ENCODE measurements at regions not wholly inside any gene's neighbourhood (a gene's known extent, or its start where the extent isn't known, plus 50 kb on each side); places are given as distances from the start of the nearest gene placed in this dataset.

DNA sequence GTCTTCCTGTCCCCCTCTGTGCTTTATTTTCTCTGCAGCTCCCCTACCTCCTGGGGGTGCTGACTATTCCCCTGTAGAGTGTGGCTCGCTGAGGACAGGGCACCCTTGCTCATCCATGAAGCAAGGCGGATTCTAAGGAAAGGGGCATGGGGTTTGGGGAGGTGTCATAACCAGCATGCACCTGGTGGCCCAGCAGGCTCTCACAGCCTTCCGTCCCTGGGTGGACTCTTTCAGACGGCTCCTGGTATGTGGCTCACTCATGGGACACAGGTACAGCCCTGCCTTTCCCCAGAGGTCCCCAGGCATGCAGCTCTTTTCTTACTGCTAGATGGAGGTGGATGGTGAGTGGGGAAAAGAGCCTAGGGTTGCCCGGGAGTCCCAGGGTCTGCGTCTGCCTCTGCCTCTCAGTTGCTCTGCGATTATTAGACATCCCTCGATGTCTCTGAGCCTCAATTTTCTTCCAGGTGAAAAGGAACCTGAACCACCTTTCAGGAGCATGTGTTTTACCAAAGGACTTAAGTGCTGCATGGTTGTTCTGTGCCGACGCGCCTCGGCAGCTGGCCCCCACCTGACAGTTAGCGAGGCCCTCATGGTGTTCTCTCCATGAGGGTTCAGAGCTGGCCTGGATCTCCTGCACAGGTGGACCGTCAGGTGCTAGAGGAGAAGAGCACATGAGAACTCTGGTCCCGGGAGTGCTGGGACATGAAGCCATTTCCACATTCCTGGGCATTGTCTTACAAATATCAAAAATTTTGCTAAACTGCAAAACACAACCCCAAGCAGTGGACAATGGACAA, 172.5 kb upstream of the SHH start:
- DNase-seq = no peak

DNA sequence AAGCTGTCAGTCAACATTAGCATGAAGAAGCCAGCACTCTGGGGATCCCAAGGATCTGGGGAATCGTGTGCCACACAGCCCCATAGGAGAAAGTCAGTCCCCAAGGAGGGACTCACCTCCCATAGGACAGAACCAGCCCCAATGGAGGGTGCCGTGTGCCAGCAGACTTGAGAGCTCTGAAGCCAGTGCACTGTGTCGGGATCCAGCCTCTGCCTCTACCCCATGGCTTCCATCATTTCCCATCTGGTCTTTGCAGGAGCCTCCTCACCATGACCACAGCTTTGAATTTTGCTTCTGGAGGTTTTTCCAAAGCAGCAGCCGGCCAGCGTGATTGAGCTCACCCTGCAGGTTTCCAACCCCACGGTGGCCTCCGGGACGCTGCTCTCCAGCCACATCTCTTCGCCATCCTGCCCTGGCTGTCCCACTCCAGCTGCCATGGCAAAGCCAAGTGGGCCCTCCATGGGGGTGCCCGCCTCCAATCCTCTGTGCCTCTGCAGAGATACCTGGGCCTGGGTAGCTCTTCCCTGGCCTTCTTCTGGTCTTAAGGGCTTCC, 171.8 kb upstream of the SHH start:
- no peak for DNase-seq

DNA sequence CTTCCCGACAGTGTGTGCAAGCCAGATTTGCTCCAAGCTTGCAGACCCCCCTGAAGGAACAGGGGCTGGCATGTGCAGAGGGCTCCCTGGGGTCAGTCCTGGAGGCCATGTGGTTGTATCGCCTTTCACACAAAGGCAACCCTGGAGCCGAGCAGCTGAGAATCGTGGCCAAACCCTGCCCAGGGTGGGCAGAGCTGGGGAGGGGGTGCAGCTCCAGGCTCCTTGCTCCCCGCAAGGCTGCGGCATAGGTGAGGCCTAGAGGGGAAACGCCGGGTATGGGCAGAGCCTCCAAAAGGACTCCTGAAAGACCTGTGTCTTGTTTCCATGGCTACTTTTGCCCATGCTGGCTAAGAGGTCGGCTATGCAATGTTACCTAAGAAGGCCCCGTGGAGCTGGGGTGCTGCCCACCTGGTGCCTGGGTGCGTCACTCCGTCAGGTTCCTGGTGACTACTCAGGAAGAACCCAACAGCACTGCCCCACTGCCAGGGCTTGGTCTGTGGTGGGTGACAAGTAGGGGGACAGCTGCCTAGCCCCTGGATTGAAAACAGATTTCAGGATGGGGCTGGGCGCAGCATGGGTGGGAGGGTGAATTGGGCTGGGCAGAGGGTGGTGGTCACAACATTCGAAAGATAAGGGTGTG, 171.0 kb upstream of the SHH start:
- DNase-seq = no peak

DNA sequence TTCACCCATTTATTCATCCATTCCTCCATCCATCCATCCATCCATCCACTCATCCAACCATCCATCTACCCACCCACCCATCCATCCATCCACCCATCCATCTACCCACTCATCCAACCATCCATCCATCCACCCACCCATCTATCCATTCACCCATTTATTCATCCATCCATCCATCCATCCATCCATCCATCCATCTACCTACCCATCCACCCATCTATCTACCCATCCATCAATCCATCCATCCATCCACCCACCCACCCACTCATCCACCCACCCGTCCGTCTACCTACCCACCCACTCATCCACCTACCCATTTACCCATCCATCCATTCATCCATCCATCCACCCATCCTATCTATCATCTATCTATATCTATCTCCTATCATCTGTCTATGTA, 169.4 kb upstream of the SHH start:
- no peak for DNase-seq

DNA sequence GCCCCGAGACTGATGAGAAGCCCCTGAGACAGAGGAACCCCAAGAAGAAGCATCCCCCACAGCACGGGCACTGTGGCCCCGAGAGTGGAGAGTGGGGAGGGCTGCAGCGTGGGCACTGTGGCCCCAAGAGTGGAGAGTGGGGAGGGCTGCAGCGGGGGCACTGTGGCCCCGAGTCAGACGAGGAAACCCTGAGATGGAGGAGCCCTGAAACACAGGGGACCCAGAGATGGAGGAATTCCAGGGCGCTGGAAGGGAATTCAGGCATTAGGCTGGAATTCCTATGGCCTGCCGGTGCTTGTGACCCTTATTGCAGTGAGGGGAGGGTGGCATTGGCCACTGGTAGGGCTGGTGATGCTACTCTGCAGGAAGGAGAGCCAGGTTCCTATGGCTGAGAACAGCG, 168.6 kb upstream of the SHH start:
- no peak for DNase-seq

DNA sequence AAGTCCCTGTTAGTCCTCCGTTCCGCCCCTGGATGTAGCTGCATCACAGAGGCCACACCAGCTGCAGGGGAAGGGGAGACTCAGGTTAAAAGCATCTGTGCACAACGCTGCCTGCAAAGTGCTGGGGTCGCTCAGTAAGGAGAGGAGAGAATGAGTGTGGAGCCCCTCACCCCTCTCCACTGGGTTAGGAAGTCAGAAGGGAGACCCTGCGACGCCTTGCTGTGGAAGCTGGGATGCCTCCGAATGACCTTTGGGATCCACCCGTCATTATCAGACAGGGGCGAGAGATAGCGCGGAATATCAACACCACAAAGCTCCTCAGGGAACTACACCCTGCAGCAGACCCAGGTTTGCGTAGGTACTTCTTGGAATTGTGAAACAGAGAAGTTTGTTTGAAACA, 167.7 kb upstream of the SHH start:
- no peak for DNase-seq

DNA sequence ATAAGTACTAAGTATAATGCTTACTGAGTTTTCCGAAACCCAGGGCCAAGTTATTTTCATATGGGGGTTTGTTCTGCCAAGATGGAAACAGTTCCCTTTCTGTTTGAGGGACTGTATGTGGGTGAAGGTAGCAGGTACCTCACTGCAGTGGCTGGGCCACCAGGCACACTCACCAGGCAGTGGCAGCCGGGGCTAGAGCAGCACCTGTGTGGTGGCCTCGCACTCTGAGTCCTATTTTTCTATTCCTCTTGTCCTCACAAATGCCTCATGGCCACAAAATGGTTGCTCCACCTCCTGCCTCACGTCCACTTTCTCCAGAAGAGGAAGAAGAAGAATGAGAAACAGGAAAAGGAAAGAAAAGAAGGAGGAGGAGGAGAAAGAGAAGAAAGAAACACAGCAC, 167.3 kb upstream of the SHH start:
- DNase-seq = no peak

DNA sequence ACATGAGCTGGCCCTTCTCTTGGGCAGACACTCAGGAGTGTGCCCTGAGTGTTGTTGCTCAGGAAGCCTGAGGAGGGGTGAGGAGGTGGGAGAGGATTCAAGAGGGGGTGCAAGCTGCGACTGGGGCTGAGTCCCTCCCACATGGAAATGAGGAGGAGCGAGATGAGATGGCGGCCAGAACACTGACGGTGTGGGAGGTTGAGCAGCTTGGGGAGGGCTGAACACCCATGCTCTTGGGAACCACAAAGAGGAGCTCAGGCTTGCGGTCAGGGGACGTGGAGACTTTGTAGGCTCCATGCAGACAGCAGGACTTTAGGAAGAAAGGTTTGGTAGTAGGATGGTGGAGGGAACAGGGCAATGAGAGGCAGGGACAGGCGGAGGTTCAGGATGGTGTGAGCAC, 163.2 kb upstream of the SHH start:
- DNase-seq = no peak

DNA sequence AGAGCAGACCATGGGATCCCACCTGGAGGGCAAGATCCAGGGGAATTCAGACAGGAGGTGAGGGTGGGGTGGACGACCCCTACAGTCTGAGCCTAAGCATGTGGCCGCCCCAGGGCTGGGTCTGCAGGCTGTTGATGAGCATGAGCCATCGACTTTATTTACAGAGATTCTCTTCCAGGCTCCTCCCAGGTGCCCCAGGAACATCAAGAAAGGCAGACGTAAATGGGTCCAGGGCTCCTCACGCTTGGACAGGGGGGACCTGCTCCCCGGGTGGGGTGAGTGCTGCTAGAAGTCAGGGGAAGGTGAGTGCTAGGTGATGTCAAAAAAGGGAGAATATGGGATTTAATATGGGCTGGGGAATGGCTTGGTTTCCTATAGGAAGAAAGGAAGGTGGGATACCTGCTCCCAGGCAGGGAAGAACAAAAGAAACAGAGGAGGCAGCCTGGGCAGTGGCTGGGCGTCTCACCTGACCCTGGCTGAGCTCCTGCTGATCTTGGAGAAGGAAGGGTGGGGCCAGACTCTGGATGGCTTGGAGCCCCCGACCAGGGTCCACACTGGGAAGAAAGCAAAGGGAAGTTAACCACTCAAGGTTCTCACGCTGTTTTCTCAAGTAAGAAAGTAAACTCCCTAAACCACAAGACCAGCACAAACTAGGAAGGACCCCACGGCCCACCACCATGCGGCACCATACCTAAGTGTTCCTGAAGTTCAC, 162.1 kb upstream of the SHH start:
- DNase-seq = no peak

DNA sequence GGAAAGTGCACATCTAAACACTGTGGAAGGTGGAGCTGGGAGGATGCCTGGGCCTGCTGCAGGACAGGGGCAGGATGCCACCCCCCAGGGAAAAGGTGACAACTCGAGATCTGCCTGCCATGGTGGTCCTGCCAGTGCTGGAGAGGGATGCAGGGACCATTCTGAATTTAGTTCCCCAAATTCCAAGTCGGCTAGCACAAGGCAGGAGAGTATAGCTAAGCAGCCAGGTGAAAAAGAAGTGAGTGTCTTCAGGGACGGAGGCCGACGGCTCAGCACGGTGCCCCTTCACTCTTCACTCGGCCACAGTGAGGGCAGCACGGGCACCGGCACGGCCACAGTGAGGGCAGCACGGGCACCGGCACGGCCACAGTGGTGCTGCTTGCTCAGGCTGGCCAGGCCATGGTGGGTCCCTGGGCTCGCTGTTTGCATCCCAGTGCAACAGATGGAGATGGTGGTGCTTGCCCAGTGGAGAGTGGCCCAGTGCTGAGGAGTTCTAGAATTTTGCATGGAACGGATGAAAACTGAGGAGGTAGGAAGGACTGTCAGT, 161.3 kb upstream of the SHH start:
- DNase-seq = no peak

DNA sequence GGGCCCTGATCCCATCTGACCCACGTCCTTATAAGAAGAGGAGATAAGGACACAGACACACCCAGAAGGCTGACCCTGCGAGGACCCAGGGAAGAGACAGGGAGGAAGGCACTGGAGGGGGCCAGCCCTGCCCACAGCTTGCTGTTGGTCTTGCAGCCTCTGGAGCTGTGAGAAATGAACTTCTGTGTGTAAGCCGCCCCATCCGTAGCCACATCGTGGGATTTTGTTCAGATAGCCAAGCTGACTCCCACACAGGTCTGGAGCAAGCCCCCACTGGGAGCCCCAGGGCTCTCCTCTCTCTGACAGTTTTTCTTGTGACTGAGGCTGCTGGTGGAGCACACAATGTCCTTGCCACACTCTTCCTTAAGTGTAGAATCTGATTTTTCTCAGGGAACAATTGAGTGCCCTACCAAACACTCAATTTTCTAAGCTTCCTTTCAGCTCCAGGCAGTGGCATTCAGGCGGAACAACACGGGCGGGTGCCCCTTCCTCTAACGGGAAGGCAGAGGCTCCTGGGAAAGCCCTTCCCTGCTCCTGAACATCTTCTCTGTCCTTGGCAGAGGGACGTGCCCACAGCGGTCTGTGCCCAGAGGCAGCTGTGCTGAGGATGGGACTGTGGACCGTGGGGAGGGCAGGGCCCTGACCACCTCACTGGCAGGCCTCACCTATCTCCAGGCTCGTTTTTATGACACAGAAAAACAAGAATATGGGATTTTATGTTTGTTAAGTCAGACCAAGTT, 160.6 kb upstream of the SHH start:
- no peak for DNase-seq

DNA sequence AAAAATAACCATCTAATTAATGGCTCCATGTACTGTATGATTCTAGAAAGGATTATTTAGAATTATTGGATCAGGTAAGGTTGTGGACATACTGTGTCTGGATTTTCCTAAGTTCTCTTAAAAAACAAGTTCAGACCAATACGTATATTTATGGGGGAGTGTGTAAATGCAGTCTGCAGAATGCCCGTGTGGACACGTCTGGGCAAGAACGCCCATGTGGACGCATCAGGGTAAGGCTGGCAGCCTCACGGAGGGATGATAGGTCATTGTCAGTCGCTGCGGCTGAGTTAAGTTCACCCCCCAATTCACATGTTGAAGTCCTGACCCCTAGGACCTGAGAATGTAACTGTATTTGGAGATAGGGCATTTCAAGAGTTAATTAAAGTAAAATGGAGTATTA, 160.0 kb upstream of the SHH start:
- DNase-seq = no peak

DNA sequence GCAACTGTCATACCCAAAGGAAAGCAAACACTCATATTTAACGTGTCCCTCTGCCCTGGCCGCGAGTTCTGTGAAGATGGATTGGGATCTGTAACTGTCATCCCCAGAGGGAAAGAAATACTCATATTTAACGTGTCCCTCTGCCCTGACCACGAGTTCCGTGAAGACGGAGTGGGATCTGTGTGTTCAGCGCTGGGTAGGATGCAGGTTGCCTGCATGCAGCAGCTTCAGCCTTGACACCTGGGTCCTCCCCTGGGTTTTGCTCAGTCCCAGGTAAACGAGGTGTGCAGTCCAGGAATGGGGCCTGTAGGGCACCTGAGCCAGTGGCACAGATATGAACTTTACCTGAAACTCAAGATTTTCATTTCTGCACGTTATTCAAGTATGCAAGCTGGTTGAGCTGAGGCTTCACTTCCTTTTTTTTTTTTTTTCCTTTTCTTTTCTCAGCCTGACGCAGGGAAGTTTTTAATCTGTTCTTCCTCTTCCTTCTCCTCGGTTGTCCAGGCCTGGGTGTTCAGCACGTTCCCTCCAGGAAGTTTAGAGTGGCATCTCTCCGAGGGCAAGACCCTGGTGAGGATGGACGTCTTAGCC, 159.0 kb upstream of the SHH start:
- DNase-seq = no peak

DNA sequence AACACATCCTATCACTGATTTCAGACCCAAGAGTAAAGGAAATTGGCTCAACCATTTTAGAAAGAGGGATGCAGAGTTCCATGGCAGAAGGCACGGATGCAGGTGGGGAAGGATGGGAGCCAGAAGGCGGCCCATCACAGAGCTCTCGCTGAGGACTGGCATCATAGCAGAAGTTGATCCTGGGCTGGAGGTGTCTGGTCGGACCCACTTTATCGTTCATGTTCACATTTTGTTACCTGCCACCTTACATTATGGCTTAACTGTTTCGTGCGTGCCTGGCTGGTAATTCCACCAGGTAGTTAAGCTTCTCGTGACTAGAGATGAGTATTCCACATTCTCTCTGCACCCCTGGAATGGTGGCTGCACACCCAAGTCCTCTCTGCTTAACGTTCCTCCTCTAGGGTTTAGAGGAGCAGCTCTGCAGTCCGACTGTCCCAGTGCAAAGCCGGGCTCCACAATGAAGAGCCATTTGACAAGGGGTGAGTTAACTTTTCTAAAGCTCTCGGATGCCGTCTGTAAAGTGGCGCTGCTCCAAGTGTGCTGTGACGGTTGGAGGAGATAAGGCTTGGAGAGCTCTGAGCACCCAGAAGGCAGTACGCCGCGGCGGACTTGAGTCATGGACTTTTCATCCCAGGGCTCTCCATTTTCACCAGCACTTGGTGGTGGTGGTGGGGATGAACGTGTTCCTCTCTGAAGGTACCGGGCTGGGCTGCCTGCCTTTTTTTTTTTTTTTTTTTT, 157.1 kb upstream of the SHH start:
- no peak for DNase-seq

DNA sequence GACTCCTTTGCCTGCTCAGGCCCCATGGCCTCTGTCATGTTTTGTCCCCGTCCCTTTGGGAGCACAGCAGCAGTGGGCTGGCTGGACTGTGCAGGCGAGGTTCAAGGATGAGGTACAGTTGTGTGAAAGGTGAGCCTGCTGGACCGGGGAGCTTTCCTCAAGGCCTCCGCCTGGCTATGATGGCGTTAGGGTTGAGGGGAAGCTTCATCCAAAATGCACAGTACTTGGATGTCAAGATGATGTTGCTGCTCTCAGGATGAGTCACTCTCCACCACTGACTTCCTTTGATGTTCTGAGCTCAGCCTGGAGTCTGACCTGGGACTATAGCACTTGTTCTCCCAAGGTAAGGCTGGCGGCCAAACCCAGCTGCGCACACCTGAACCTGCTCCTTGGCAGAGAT, 152.7 kb upstream of the SHH start:
- no peak for DNase-seq

DNA sequence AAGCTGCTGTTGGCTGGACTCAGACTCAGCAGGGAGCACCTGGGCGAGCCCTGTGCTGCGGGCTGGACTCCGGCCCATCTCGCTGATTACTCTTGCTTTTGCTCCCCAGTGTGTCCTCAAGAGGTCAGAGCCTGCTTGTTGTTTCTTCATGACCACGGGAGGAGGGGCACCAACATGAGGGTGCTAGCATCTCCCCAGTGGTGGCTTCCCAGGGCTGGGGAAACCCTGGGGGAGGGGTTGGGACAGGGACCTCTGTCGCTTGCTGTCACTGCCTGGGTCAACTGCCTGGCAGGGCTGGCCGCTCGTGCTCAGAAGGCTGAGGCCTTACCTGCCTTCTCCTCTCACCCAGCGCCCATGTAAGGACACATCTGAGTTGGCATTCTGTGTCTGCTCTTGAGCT, 152.3 kb upstream of the SHH start:
- no peak for DNase-seq

DNA sequence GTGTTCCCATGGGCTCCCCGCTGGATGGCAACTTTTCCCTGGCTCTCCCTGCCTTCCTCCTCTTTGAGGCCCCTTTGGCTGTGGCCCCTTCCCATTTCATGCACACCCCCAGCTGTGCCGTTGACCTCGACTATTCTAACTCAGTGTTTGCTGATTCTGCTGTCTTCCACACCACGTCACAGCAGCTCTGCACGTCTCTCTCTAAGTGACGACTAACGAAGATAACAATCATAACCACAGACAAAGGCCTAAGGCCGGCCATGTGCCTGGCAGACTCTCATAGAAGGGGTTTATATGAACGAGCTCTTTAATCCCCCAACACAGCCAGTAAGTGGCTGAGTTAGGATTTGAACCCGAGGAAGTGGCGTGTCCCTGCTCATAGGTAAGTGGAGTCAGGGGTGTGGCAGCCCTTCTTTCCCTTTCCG, 151.5 kb upstream of the SHH start:
- DNase-seq = no peak

DNA sequence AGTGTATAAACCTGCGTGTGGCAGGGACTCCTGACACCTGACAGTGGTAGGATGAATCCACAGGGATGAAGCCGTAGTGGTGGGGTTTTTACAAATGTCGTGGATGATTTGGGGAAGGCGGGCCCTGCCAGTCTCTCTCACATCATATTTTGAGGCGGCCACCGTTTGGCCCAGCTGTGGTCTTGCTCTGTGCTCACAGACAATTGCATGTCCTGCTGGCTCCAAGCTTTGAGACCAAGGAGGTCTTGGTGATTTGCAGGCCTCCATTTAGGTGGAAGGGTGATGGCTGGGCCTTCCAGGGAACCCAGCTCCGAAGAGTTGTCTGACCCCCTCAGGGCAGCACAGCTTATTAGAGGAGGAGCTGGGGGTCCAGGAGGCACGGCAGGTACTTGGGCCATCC, 151.1 kb upstream of the SHH start:
- DNase-seq = no peak

DNA sequence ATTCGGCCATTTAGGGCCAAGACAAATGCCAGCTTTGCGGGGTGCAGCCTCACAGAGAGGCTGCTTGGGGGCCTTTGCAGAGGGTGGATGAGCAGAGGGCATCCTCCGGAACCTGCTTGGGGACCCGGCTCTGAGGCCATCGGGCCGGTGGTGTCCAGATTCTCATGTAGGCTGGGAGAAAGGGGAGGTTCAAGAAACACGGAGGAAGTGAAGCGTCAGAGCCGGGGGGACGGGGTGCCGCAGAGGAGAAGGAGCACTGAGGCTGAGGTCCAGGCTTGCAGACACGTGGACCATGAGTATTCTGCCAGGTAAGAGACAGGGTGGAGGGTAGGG, 150.7 kb upstream of the SHH start:
- no peak for DNase-seq

DNA sequence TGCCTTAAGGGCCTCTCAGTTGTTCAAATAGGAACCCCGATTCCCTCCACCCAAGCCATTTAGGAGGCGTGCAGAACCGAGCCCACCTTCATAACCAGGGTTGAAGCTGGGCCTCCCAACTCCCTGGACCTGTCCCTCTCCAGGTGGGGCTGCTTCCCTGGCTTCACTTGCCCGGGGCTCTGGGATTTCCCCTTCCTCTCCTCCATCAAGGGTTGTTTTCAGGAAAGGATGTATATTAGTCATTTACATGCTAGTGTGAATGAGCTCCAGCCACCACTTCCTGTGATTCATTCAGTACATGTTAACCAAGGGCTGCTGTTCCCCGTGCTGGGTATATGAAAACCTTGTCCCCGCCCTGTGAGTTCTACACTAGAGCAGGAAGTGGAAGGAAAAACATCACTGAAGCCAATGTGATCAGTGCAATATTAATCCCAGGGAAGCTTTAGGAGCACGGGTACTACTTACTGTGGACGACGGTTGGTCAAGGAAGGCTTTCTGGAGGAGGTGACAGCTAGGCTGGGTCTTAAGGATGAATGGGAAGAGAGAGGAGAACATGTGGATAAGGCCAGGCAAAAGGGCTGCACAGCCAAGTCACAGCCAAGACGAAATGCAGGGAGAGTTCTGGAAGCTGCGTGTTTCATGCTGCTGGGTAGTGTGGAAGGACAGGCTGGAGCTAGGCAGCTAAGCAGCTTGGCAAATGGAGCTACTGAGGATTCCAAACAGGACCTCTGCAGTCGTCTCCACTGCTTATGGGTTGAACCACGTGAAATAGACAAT, 150.1 kb upstream of the SHH start:
- no peak for DNase-seq

Data from NCI-H82 (cell line).